DOHH2 (cell line): ENCODE measurements at regions not wholly inside any gene's neighbourhood (a gene's known extent, or its start where the extent isn't known, plus 50 kb on each side); places are given as distances from the start of the nearest gene placed in this dataset.
"Not testable (repeated sequence)": the region's sequence is repeated elsewhere in the genome, so short reads cannot be mapped to it uniquely, and the experiment has no call there.

ENCODE experiments used
- H3F3A ChIP-seq: fragments of 200-600 bp; sonication (generic), shearing (Covaris generic); 2 replicates; pipeline ENCODE4 v1.6.0; 2016; ENCODE audit warnings: antibody characterized with exemption, mild to moderate bottlenecking; ENCODE audit not compliant: control insufficient read depth, insufficient read depth
- H3K27ac ChIP-seq: fragments of 200-600 bp; sonication (generic); 2 replicates; pipeline ENCODE4 v1.5.1; 2014; ENCODE audit warnings: low read depth, mild to moderate bottlenecking, low read length, moderate library complexity
- H3K27me3 ChIP-seq: fragments of 200-600 bp; sonication (generic); 2 replicates; pipeline ENCODE4 v1.6.1; 2014; ENCODE audit warnings: mild to moderate bottlenecking, low read length, mixed read lengths; ENCODE audit not compliant: control insufficient read depth
- H3K36me3 ChIP-seq: fragments of 200-600 bp; sonication (generic); 2 replicates; pipeline ENCODE4 v1.6.1; 2014; ENCODE audit warnings: mild to moderate bottlenecking, low read length, moderate library complexity, mixed read lengths; ENCODE audit not compliant: control insufficient read depth
- H3K4me1 ChIP-seq: fragments of 200-600 bp; sonication (generic); 2 replicates; pipeline ENCODE4 v1.6.1; 2014; ENCODE audit warnings: mild to moderate bottlenecking, low read length, mixed read lengths; ENCODE audit not compliant: control insufficient read depth
- H3K4me2 ChIP-seq: fragments of 200-600 bp; sonication (generic); 2 replicates; pipeline ENCODE4 v1.6.0; 2014; ENCODE audit warnings: mild to moderate bottlenecking, low read length, moderate library complexity
- H3K4me3 ChIP-seq: fragments of 200-600 bp; sonication (generic); 2 replicates; pipeline ENCODE4 v1.5.1; 2014; ENCODE audit warnings: mild to moderate bottlenecking, low read length, mixed read lengths
- H3K79me2 ChIP-seq: fragments of 200-600 bp; sonication (generic); 2 replicates; pipeline ENCODE4 v1.6.1; 2014; ENCODE audit warnings: mild to moderate bottlenecking, low read length, mixed read lengths; ENCODE audit not compliant: control insufficient read depth
- H3K9me2 ChIP-seq: fragments of 200-600 bp; sonication (generic); replicated peaks from 2 replicates; pipeline ENCODE4 v1.6.1; 2014; ENCODE audit warnings: mild to moderate bottlenecking, low read length, mixed read lengths; ENCODE audit not compliant: control insufficient read depth
- H3K9me3 ChIP-seq: fragments of 200-600 bp; sonication (generic); 2 replicates; pipeline ENCODE4 v1.6.1; 2014; ENCODE audit warnings: antibody characterized with exemption, low read length, mixed read lengths; ENCODE audit not compliant: control insufficient read depth, insufficient read depth
- H4K20me1 ChIP-seq: fragments of 200-600 bp; sonication (generic); 2 replicates; pipeline ENCODE4 v1.6.0; 2014; ENCODE audit warnings: low read depth, mild to moderate bottlenecking, antibody characterized with exemption, low read length, moderate library complexity; ENCODE audit not compliant: control insufficient read depth, insufficient read depth
- EZH2phosphoT487 ChIP-seq: fragments of 200-600 bp; sonication (generic); IDR thresholded peaks from 2 replicates; pipeline ENCODE4 v1.6.1; 2017; ENCODE audit warnings: borderline replicate concordance, mild to moderate bottlenecking, antibody characterized with exemption, low read length, moderate library complexity, mixed read lengths
- TF ChIP-seq, protein P1 (sequence below): fragments of 200-600 bp; sonication (generic); IDR thresholded peaks from one replicate; pipeline ENCODE4 v1.5.1; 2014; ENCODE audit warnings: antibody characterized with exemption, mild to moderate bottlenecking, low read depth, low read length; ENCODE audit not compliant: poor library complexity, severe bottlenecking

DNA sequence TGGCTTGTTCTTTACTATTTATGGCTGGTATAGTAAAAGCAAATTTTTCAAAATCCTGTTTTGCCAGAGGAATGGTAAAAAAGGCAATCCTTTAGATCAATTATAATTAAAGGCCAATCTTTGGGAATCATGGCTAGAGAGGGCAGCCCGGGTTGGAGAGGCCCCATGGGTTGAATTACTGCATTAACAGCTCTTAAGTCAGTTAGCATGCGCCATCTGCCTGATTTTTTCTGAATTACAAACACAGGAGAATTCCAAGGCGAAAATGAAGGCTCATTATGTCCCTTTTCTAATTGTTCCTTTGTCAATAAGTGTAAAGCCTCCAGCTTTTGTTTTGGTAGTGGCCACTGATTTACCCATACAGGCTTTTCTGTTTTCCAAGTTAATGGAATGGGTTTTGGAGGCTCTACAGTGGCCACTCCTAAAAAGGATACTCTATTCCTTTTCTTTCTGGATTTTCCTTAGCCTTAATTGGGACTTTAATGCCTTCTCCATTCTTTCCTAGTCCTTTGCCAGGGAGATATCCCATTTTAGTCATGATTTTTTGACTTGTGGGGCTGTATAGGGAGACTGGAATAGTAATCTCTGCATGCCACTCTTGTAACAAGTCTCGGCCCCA lies 114.9 kb upstream of the LARP1 start:
- TF ChIP-seq, protein P1, sequence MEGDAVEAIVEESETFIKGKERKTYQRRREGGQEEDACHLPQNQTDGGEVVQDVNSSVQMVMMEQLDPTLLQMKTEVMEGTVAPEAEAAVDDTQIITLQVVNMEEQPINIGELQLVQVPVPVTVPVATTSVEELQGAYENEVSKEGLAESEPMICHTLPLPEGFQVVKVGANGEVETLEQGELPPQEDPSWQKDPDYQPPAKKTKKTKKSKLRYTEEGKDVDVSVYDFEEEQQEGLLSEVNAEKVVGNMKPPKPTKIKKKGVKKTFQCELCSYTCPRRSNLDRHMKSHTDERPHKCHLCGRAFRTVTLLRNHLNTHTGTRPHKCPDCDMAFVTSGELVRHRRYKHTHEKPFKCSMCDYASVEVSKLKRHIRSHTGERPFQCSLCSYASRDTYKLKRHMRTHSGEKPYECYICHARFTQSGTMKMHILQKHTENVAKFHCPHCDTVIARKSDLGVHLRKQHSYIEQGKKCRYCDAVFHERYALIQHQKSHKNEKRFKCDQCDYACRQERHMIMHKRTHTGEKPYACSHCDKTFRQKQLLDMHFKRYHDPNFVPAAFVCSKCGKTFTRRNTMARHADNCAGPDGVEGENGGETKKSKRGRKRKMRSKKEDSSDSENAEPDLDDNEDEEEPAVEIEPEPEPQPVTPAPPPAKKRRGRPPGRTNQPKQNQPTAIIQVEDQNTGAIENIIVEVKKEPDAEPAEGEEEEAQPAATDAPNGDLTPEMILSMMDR: peak; percentile 42
- H4K20me1 ChIP-seq, H3K4me1 ChIP-seq, H3K9me2 ChIP-seq, H3F3A ChIP-seq, H3K27ac ChIP-seq, H3K4me3 ChIP-seq, H3K79me2 ChIP-seq, H3K9me3 ChIP-seq, H3K27me3 ChIP-seq, H3K36me3 ChIP-seq, H3K4me2 ChIP-seq: not testable (repeated sequence)

DNA sequence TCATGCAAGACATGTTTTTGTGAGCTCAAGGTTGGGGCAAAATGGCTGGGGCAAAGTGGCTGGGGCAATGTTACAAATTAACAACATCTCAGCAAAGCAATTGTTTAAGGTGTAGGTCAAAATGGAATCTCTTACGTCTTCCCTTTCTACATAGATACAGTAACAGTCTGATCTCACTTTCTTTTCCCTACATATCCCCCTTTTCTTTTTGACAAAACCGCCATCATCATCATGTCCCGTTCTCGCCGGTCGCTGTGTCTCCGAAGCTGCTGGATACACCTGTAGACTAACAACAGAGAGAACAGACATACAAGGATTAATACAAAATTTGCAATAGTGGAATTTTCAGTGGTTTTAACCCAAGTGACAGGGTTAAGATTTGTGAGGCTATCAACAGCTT lies 118.4 kb upstream of the LARP1 start:
- not testable (repeated sequence) for H4K20me1 ChIP-seq, H3K4me2 ChIP-seq, H3K4me3 ChIP-seq, H3K27ac ChIP-seq, H3K9me2 ChIP-seq, H3F3A ChIP-seq, H3K4me1 ChIP-seq, H3K36me3 ChIP-seq, H3K9me3 ChIP-seq, H3K79me2 ChIP-seq, H3K27me3 ChIP-seq

DNA sequence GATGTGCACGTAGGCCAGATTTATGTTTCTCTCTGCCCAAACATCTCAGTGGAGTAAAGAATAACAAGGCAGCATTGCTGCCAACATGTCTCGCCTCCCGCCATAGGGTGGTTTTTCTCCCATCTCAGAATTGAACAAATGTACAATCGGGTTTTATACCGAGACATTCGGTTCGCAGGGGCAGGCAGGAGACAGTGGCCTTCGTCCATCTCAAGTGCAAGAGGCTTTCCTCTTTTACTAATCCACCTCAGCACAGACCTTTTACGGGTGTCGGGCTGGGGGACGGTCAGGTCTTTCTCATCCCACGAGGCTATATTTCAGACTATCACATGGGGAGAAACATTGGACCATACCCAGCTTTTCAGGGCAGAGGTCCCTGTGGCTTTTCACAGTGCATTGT lies 118.9 kb upstream of the LARP1 start:
- not testable (repeated sequence) for H4K20me1 ChIP-seq, H3K4me2 ChIP-seq, H3K9me3 ChIP-seq, H3K4me3 ChIP-seq, H3K4me1 ChIP-seq, H3K79me2 ChIP-seq, H3K36me3 ChIP-seq, H3K27me3 ChIP-seq, H3K9me2 ChIP-seq, H3F3A ChIP-seq, H3K27ac ChIP-seq

DNA sequence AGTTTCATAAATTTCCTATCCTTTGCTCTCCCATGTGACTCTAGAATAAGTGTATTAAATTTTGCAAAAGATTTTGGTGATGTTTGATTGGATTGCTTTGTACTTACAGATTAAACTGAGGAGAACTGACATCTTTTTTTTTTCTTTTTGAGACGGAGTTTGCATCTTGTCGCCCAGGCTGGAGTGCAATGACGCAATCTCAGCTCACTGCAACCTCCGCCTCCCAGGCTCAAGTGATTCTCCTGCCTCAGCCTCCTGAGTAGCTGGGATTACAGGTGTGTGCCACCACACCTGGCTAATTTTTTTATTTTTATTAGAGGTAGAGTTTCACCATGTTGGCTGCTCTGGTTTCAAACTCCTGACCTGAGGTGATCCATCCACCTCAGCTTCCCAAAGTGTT lies 121.4 kb upstream of the LARP1 start:
- not testable (repeated sequence) for H3K4me1 ChIP-seq, H3F3A ChIP-seq, H3K9me3 ChIP-seq, H3K36me3 ChIP-seq, H3K27me3 ChIP-seq, H3K9me2 ChIP-seq, H3K4me2 ChIP-seq, H4K20me1 ChIP-seq, H3K4me3 ChIP-seq, H3K79me2 ChIP-seq, H3K27ac ChIP-seq

DNA sequence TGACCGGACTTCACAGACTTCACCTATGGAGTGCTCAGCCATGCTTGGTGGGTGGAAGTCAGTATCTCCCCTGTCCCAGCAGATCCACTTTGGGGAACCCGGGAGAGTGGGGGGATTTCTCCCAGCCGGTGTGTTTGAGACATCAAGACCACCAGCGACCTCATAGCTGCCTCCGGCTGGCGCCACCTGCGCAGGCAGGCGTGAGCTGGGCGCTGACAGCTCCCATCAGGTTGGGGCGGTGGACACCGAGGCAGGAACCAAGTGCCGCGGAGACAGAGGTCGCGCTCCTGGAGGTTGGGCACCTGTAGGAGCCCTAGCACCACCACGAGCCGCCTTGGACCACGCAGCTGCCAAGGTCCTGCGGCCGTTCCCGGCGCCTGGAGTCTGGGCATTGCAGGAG lies 124.0 kb upstream of the LARP1 start:
- Histone ChIP-seq H3K9me3 (no peaks in the 10 kb centered on the region), H3F3A (no peaks in the 10 kb centered on the region), H3K4me1 (no peaks in the 10 kb centered on the region), H3K9me2 (no peaks in the 10 kb centered on the region), H3K27me3 (no peaks in the 10 kb centered on the region), H3K4me2 (no peak overlapping the region), H3K27ac (no peak overlapping the region), H3K79me2 (no peaks in the 10 kb centered on the region), H3K4me3 (no peak overlapping the region), H4K20me1 (no peaks in the 10 kb centered on the region), H3K36me3 (no peaks in the 10 kb centered on the region)
- TF ChIP-seq, protein P1: no peak
- TF ChIP-seq EZH2phosphoT487: no peak
